Trophoblast cell (in vitro differentiated cells and primary cell): ENCODE measurements at regions not wholly inside any gene's neighbourhood (a gene's known extent, or its start where the extent isn't known, plus 50 kb on each side); places are given as distances from the start of the nearest gene placed in this dataset.

ENCODE experiments used
- DNase-seq, 2 donors: peaks; one replicate each; pipeline ENCODE4 v3.0.0-alpha.2; 2016
- H2AFZ ChIP-seq: 2 replicates; pipeline ENCODE4 v1.6.1; 2013; ENCODE audit warnings: low read length, moderate library complexity, mild to moderate bottlenecking; ENCODE audit not compliant: insufficient read depth, poor library complexity
- H2AK5ac ChIP-seq: 2 replicates; pipeline ENCODE4 v1.6.1; 2013; ENCODE audit warnings: mild to moderate bottlenecking, low read length
- H2BK120ac ChIP-seq: 2 replicates; pipeline ENCODE4 v1.6.1; 2013; ENCODE audit warnings: low read length, mild to moderate bottlenecking, moderate library complexity; ENCODE audit not compliant: insufficient read depth, poor library complexity
- H2BK12ac ChIP-seq: 2 replicates; pipeline ENCODE4 v1.6.1; 2013; ENCODE audit warnings: mild to moderate bottlenecking, low read length, moderate library complexity
- H2BK5ac ChIP-seq: 2 replicates; pipeline ENCODE4 v1.6.1; 2013; ENCODE audit warnings: low read length, low read depth, moderate library complexity, mild to moderate bottlenecking; ENCODE audit not compliant: poor library complexity
- H3K14ac ChIP-seq: 2 replicates; pipeline ENCODE4 v1.6.1; 2013; ENCODE audit warnings: mild to moderate bottlenecking, low read length
- H3K18ac ChIP-seq: 2 replicates; pipeline ENCODE4 v1.6.1; 2013; ENCODE audit warnings: mild to moderate bottlenecking, low read length
- H3K23ac ChIP-seq: 2 replicates; pipeline ENCODE4 v1.6.1; 2013; ENCODE audit warnings: low read length
- H3K27ac ChIP-seq: 2 replicates; pipeline ENCODE4 v1.5.1; 2013; ENCODE audit warnings: low read depth, mild to moderate bottlenecking, inconsistent platforms, low read length, moderate library complexity
- H3K27me3 ChIP-seq: 2 replicates; pipeline ENCODE4 v1.6.1; 2013; ENCODE audit warnings: inconsistent platforms, mild to moderate bottlenecking, low read length, moderate library complexity; ENCODE audit not compliant: insufficient read depth
- H3K36me3 ChIP-seq, 2 experiments: 1 replicate in 1 of 2; 2 replicates in 1 of 2; pipeline ENCODE4 v1.6.1; 2013; ENCODE audit warnings: low read length in 2 of 2, mild to moderate bottlenecking in 2 of 2, moderate library complexity in 1 of 2; ENCODE audit not compliant: insufficient read depth in 2 of 2, control insufficient read depth in 1 of 2
- H3K4ac ChIP-seq: 2 replicates; pipeline ENCODE4 v1.6.1; 2013; ENCODE audit warnings: low read depth, mild to moderate bottlenecking, low read length, moderate library complexity
- H3K4me1 ChIP-seq, 2 experiments: 1 replicate in 1 of 2; 2 replicates in 1 of 2; pipeline ENCODE4 v1.6.1; 2013; ENCODE audit warnings: low read length in 2 of 2, mild to moderate bottlenecking in 2 of 2, moderate library complexity in 1 of 2; ENCODE audit not compliant: insufficient read depth in 2 of 2, control insufficient read depth in 1 of 2
- H3K4me2 ChIP-seq: 2 replicates; pipeline ENCODE4 v1.6.1; 2013; ENCODE audit warnings: inconsistent platforms, mild to moderate bottlenecking, low read length, moderate library complexity
- H3K4me3 ChIP-seq: 2 replicates; pipeline ENCODE4 v1.5.1; 2013; ENCODE audit warnings: mild to moderate bottlenecking, low read depth, low read length, inconsistent platforms
- H3K79me1 ChIP-seq: one replicate; pipeline ENCODE4 v1.6.1; 2013; ENCODE audit warnings: low read length
- H3K79me2 ChIP-seq: 2 replicates; pipeline ENCODE4 v1.6.1; 2013; ENCODE audit warnings: low read length, mild to moderate bottlenecking; ENCODE audit not compliant: control insufficient read depth, insufficient read depth, poor library complexity
- H3K9ac ChIP-seq: 2 replicates; pipeline ENCODE4 v1.6.1; 2013; ENCODE audit warnings: mild to moderate bottlenecking, low read length
- H3K9me3 ChIP-seq: 2 replicates; pipeline ENCODE4 v1.6.1; 2013; ENCODE audit warnings: low read depth, mild to moderate bottlenecking, control low read depth, inconsistent platforms, low read length; ENCODE audit not compliant: insufficient read depth
- H4K12ac ChIP-seq: 2 replicates; pipeline ENCODE4 v1.6.1; 2013; ENCODE audit warnings: low read depth, mild to moderate bottlenecking, low read length, moderate library complexity
- H4K8ac ChIP-seq: 2 replicates; pipeline ENCODE4 v1.6.1; 2013; ENCODE audit warnings: low read depth, mild to moderate bottlenecking, low read length, moderate library complexity
- H4K91ac ChIP-seq: one replicate; pipeline ENCODE4 v1.6.1; 2013; ENCODE audit warnings: low read depth, mild to moderate bottlenecking, low read length, moderate library complexity
- WGBS: extraction: QIAGEN DNeasy Blood & Tissue Kit; methylation state at CpG from one replicate; pipeline ENCODE4 v1.1.7; 2013; ENCODE audit warnings: missing lambda C conversion rate; ENCODE audit not compliant: insufficient read length, insufficient coverage; ENCODE audit errors: extremely low coverage; 5-methylcytosine and 5-hydroxymethylcytosine counted together

DNA sequence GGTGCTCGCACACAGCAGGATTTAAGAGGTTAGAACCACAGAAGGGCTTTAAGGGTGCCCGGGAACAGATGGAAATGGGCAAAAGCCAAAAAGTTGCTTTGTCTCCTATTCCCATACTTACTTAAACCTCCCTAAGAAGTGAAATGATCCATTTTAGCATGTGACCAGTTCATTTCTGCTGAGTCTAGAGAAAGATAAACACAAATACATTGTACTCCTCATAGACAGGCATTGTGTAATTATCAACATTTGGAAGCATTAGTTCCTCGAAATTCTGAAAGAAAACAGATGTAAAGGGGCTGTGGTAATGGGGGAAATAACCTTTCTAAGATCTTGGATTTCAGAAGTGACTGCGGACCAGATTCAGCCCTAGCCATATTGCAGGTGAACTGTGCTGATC, 178.3 kb downstream of the CYB561 start:
- no peak for DNase-seq
- H4K91ac ChIP-seq: no peak overlapping the region
- no peaks in the 10 kb centered on the region for H3K79me2 ChIP-seq
- no peaks in the 10 kb centered on the region for H3K4me1 ChIP-seq
- H2BK12ac ChIP-seq: no peak overlapping the region
- no peak overlapping the region for H3K4me2 ChIP-seq
- H2BK120ac ChIP-seq: no peak overlapping the region
- H3K18ac ChIP-seq: peak overlapping the region; percentile 71
- no peak overlapping the region for H3K4ac ChIP-seq
- no peak overlapping the region for H3K14ac ChIP-seq
- WGBS: no CpG with 5 or more reads among the region's 4 CpGs
- H4K8ac ChIP-seq: peak overlapping the region; percentile 38
- no peaks in the 10 kb centered on the region for H3K27me3 ChIP-seq
- H3K36me3 ChIP-seq: peaks cover 4 to 11% of the 10 kb centered on the region in 2 experiments
- H4K12ac ChIP-seq: no peak overlapping the region
- no peaks in the 10 kb centered on the region for H3K9me3 ChIP-seq
- H3K9ac ChIP-seq: no peak overlapping the region
- no peak overlapping the region for H2AFZ ChIP-seq
- no peaks in the 10 kb centered on the region for H3K79me1 ChIP-seq
- H2BK5ac ChIP-seq: no peak overlapping the region
- H3K23ac ChIP-seq: no peak overlapping the region
- no peak overlapping the region for H2AK5ac ChIP-seq
- H3K4me3 ChIP-seq: no peak overlapping the region
- H3K27ac ChIP-seq: no peak overlapping the region

DNA sequence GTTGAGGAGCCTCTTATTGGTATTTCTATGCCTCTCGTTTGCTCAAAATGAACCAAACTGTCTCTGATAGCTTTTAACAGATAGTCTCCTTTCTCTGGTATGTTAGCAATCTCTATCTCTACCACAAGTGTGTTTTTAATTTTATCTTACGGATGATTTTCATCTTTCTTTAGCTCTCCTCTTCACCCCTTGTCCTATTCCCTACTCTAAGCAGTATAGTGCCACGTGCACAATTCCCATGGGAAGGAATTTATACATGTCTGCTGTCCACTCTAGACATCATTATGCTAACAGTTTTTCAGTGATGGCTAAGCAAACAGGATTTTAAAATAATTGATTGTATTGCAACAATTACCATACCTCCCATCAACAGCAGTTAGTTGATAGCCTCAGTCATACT, 177.3 kb downstream of the CYB561 start:
- Histone ChIP-seq H3K27ac (no peak overlapping the region), H2BK5ac (no peak overlapping the region), H3K79me1 (no peaks in the 10 kb centered on the region), H3K4me3 (no peak overlapping the region), H3K18ac (no peak overlapping the region), H3K4ac (no peak overlapping the region), H3K14ac (no peak overlapping the region), H3K4me1 (no peaks in the 10 kb centered on the region), H2BK120ac (no peak overlapping the region), H3K27me3 (no peaks in the 10 kb centered on the region), H4K91ac (no peak overlapping the region), H3K9ac (no peak overlapping the region), H4K12ac (no peak overlapping the region), H2BK12ac (no peak overlapping the region), H3K9me3 (no peaks in the 10 kb centered on the region), H4K8ac (no peak overlapping the region), H3K36me3 (peaks cover 4 to 11% of the 10 kb centered on the region in 2 experiments), H2AK5ac (no peak overlapping the region), H2AFZ (no peak overlapping the region), H3K79me2 (no peaks in the 10 kb centered on the region), H3K23ac (no peak overlapping the region), H3K4me2 (no peak overlapping the region)
- DNase-seq: no peak
- no CpG with 5 or more reads among the region's 3 CpGs for WGBS

DNA sequence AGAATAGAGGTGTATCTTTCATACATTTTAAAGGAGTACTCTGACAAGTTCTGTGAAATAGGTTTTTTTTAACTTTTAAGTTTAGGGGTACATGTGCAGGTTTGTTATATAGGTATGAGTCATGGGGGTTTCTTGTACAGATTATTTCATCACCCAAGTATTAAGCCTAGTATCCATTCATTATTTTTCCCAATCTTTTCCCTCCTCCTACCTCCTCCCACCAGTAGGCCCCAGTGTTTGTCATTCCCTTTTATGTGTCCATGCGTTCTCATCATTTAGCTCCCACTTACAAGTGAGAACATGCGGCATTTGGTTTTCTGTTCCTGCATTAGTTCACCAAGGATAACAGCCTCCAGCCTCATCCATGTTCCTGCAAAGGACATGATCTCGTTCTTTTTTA, 175.5 kb downstream of the CYB561 start:
- Histone ChIP-seq H4K12ac (no peak overlapping the region), H3K79me1 (no peaks in the 10 kb centered on the region), H3K9me3 (no peaks in the 10 kb centered on the region), H3K18ac (no peak overlapping the region), H2BK5ac (no peak overlapping the region), H3K4me1 (no peaks in the 10 kb centered on the region), H2AK5ac (no peak overlapping the region), H2BK12ac (no peak overlapping the region), H2BK120ac (no peak overlapping the region), H3K4ac (no peak overlapping the region), H3K79me2 (no peaks in the 10 kb centered on the region), H3K36me3 (peaks cover 4 to 11% of the 10 kb centered on the region in 2 experiments), H3K9ac (no peak overlapping the region), H3K4me3 (no peak overlapping the region), H3K27ac (no peak overlapping the region), H3K23ac (no peak overlapping the region), H4K8ac (no peak overlapping the region), H3K27me3 (no peaks in the 10 kb centered on the region), H2AFZ (no peak overlapping the region), H3K14ac (no peak overlapping the region), H4K91ac (no peak overlapping the region), H3K4me2 (no peak overlapping the region)
- no CpG with 5 or more reads among the region's 3 CpGs for WGBS
- no peak for DNase-seq

DNA sequence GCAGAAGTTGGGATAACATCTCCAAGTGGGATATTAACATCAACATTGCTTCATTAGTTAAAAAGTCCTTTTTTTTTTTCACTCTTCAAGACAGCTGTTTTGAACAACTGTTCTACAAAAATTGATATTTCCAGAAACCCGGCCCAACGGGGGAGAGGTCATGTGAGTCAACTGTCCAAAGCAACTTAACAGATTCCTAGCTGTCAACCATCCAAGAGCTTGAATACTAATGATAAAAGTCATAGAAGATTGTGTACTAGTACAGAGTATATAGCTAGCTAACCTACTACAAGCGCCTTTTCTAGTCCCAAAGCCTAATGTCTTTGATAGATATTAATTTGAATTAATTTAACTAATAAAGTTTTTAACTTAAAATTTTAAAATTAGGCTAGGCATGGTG, 172.0 kb downstream of the CYB561 start:
- Histone ChIP-seq H2BK5ac (no peak overlapping the region), H3K4me2 (no peak overlapping the region), H3K4me1 (no peaks in the 10 kb centered on the region), H3K27ac (no peak overlapping the region), H4K91ac (no peak overlapping the region), H3K9ac (no peak overlapping the region), H3K4ac (no peak overlapping the region), H2BK12ac (no peak overlapping the region), H3K14ac (no peak overlapping the region), H3K9me3 (no peaks in the 10 kb centered on the region), H3K18ac (no peak overlapping the region), H3K23ac (no peak overlapping the region), H3K27me3 (no peaks in the 10 kb centered on the region), H4K8ac (no peak overlapping the region), H3K4me3 (no peak overlapping the region), H3K79me1 (no peaks in the 10 kb centered on the region), H2AFZ (no peak overlapping the region), H3K36me3 (peaks cover 3 to 6% of the 10 kb centered on the region in 2 experiments), H3K79me2 (no peaks in the 10 kb centered on the region), H4K12ac (no peak overlapping the region), H2BK120ac (no peak overlapping the region), H2AK5ac (no peak overlapping the region)
- no peak for DNase-seq
- WGBS: no CpG with 5 or more reads among the region's 3 CpGs
